ENCODE measurements at regions not wholly inside any gene's neighbourhood (a gene's known extent, or its start where the extent isn't known, plus 50 kb on each side); places are given as distances from the start of the nearest gene placed in this dataset.

DNA sequence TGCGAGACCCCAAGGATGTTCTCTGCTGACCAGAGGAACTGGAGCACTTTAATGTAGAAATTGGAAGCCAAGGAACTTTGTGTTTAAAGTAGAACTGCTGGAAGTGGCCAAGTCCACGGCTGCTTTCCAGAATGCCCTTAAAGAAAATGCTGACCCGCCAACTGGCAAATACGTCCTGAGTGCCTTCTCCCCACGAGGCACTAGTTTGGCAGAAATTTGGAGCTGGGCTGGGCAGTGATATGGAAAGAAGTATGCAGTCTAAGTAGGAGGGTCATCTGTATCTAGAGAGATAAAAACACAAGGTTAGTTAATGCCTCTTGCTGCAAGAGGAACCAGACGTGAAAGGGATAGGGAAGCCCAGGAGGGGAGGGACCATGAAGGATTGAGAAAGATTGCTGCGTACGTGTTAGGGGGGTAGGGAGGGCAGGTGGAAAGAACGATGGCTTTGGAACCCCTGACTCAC is 59.3 kb upstream of the RFX8 start:
- intact Hi-C loops (cut with micrococcal nuclease) = no loop called here
- H4K20me1 ChIP-seq (ENCODE audit: insufficient read depth, low read length) = no peaks in the 10 kb centered on the region
- Mint-ChIP-seq H3K36me3 (no peaks in the 10 kb centered on the region), H3K4me3 (peak overlapping the region in 1 of 2 donors; percentile 60), H3K4me1 (peaks cover 19% of the 10 kb centered on the region), H3K9me3 (peaks cover 0 to 3% (median 0%) of the 10 kb centered on the region in 7 donors), H3K27me3 (ENCODE audit: low read depth in 3 of 3) (peaks cover 0 to 6% (median 3%) of the 10 kb centered on the region in 3 donors), H3K27ac (peak overlapping the region; percentile 40 to 88 (median 86))
- H3K4me3 ChIP-seq (replicated peaks in 1 of 3; ENCODE audit: low read depth in 2 of 3, low read length in 3 of 3) = no peak overlapping the region
- no peaks in the 10 kb centered on the region for H3K9me3 ChIP-seq (replicated peaks in 1 of 2; ENCODE audit: control insufficient read depth in 1 of 2, insufficient read depth in 1 of 2, low read length in 2 of 2)
- peak overlapping the region in 1 of 2 donors; percentile 33 for H3K27ac ChIP-seq (ENCODE audit: low read depth in 1 of 2, low read length in 2 of 2)
- DNase-seq = peak; percentile 83 to 95 (median 86)
- WGBS (ENCODE audit: insufficient coverage) = 36% methylated on average over 8 of the region's 9 CpGs
- H2AFZ ChIP-seq (ENCODE audit: insufficient read depth, low read depth, low read length, poor library complexity, severe bottlenecking) = no peak overlapping the region
- TF ChIP-seq, protein P1, sequence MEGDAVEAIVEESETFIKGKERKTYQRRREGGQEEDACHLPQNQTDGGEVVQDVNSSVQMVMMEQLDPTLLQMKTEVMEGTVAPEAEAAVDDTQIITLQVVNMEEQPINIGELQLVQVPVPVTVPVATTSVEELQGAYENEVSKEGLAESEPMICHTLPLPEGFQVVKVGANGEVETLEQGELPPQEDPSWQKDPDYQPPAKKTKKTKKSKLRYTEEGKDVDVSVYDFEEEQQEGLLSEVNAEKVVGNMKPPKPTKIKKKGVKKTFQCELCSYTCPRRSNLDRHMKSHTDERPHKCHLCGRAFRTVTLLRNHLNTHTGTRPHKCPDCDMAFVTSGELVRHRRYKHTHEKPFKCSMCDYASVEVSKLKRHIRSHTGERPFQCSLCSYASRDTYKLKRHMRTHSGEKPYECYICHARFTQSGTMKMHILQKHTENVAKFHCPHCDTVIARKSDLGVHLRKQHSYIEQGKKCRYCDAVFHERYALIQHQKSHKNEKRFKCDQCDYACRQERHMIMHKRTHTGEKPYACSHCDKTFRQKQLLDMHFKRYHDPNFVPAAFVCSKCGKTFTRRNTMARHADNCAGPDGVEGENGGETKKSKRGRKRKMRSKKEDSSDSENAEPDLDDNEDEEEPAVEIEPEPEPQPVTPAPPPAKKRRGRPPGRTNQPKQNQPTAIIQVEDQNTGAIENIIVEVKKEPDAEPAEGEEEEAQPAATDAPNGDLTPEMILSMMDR (IDR thresholded peaks at IDR 0.05) = no peak
- peaks cover 19% of the 10 kb centered on the region in 2 donors for H3K4me1 ChIP-seq (ENCODE audit: control insufficient read depth in 1 of 2, insufficient read depth in 2 of 2, low read length in 2 of 2)
- peak overlapping the region; percentile 31 for H3K4me2 ChIP-seq (replicated peaks; ENCODE audit: extremely low read depth, low read length, poor library complexity, severe bottlenecking)
- H3K9ac ChIP-seq (ENCODE audit: insufficient read depth, low read length, poor library complexity, severe bottlenecking) = no peak overlapping the region
- no peaks in the 10 kb centered on the region for H3K27me3 ChIP-seq (ENCODE audit: control insufficient read depth in 2 of 2, insufficient read depth in 2 of 2, low read length in 2 of 2)
- no peaks in the 10 kb centered on the region for H3K36me3 ChIP-seq (replicated peaks in 1 of 2; ENCODE audit: control insufficient read depth in 1 of 2, insufficient read depth in 2 of 2, low read length in 2 of 2)
- H3K79me2 ChIP-seq (ENCODE audit: insufficient read depth, low read length) = no peaks in the 10 kb centered on the region

DNA sequence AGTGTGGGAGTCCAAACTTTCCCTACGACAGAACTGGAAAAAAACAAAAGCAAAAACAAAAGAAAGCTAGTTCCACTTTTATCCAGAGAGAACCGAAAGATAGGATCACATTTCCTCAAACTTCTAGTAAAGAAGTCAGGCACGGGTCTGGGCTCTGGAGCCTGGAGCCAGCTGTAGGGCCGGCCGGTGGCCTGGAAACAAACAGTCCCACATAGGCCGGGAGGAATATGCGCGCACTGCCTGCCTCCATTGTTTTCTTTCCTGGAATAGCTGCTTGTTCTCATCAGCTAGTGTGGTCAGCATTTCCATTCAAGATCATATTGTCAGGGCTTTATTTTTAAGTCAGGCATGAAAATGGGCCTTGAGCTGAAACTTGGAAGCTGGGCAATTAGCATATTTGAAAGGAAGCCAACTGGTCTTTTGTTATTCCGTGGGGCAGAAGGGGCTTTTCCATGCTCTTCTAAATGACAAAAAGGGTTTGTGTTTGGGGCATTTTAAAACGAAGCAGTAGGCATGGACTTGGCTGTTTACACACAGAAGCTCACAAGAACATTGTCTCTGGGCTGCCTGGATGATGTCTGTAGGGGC is 58.7 kb upstream of the RFX8 start:
- H3K36me3 Mint-ChIP-seq = no peaks in the 10 kb centered on the region
- H3K36me3 ChIP-seq (replicated peaks in 1 of 2; ENCODE audit: control insufficient read depth in 1 of 2, insufficient read depth in 2 of 2, low read length in 2 of 2) = no peaks in the 10 kb centered on the region
- peaks cover 0 to 6% (median 3%) of the 10 kb centered on the region in 3 donors for H3K27me3 Mint-ChIP-seq (ENCODE audit: low read depth in 3 of 3)
- H3K9ac ChIP-seq (ENCODE audit: insufficient read depth, low read length, poor library complexity, severe bottlenecking) = no peak overlapping the region
- H3K9me3 Mint-ChIP-seq = peaks cover 0 to 3% (median 0%) of the 10 kb centered on the region in 7 donors
- H3K9me3 ChIP-seq (replicated peaks in 1 of 2; ENCODE audit: control insufficient read depth in 1 of 2, insufficient read depth in 1 of 2, low read length in 2 of 2) = no peaks in the 10 kb centered on the region
- 86% methylated on average over 7 of the region's 10 CpGs for WGBS (ENCODE audit: insufficient coverage)
- peaks cover 19% of the 10 kb centered on the region for H3K4me1 Mint-ChIP-seq
- H3K4me2 ChIP-seq (replicated peaks; ENCODE audit: extremely low read depth, low read length, poor library complexity, severe bottlenecking) = no peak overlapping the region
- no peak for DNase-seq
- no peak overlapping the region for H3K4me3 ChIP-seq (replicated peaks in 1 of 3; ENCODE audit: low read depth in 2 of 3, low read length in 3 of 3)
- H3K4me3 Mint-ChIP-seq = peak overlapping the region in 1 of 2 donors; percentile 60
- peak overlapping the region in 1 of 2 donors; percentile 33 for H3K27ac ChIP-seq (ENCODE audit: low read depth in 1 of 2, low read length in 2 of 2)
- intact Hi-C loops (cut with micrococcal nuclease) = no loop called here
- H2AFZ ChIP-seq (ENCODE audit: insufficient read depth, low read depth, low read length, poor library complexity, severe bottlenecking) = no peak overlapping the region
- no peaks in the 10 kb centered on the region for H3K27me3 ChIP-seq (ENCODE audit: control insufficient read depth in 2 of 2, insufficient read depth in 2 of 2, low read length in 2 of 2)
- peaks cover 19% of the 10 kb centered on the region in 2 donors for H3K4me1 ChIP-seq (ENCODE audit: control insufficient read depth in 1 of 2, insufficient read depth in 2 of 2, low read length in 2 of 2)
- no peaks in the 10 kb centered on the region for H3K79me2 ChIP-seq (ENCODE audit: insufficient read depth, low read length)
- TF ChIP-seq, protein P1 (IDR thresholded peaks at IDR 0.05) = no peak
- H3K27ac Mint-ChIP-seq = peak overlapping the region; percentile 40 to 88 (median 86)
- H4K20me1 ChIP-seq (ENCODE audit: insufficient read depth, low read length) = no peaks in the 10 kb centered on the region
